Endothelial cell of umbilical vein (primary cell): ENCODE measurements at regions not wholly inside any gene's neighbourhood (a gene's known extent, or its start where the extent isn't known, plus 50 kb on each side); places are given as distances from the start of the nearest gene placed in this dataset.

ENCODE experiments used
- BruUV-seq: library from RNA; stranded (reverse); fragments of 400-500 nt; replicated peaks from 2 replicates; lab custom pipeline; 2021; lab: Mats Ljungman, UMichigan
- CTCF ChIA-PET: fragments of 300-600, 350-600 bp; sonication (Branson Sonifier 250); formaldehyde crosslinking; loops from one replicate; lab custom pipeline; 2021; ENCODE audit warnings: antibody characterized with exemption, inconsistent platforms; lab: Charles Lee
- POLR2A ChIA-PET: fragments of 300-600, 350-600 bp; sonication (Branson Sonifier 250); formaldehyde crosslinking; loops from one replicate; lab custom pipeline; 2021; ENCODE audit warnings: antibody characterized with exemption, inconsistent platforms; lab: Charles Lee
- DNase-seq: peaks from one replicate; pipeline ENCODE4 v3.0.0-alpha.2; 2011; ENCODE audit warnings: low read depth, low spot score
- FAIRE-seq: peaks from 2 replicates; lab custom pipeline; 2011; peaks lifted over from hg19 to GRCh38; lab: Jason Lieb, UNC
- H2AFZ ChIP-seq: 2 replicates; pipeline ENCODE4 v1.6.0; 2012; ENCODE audit warnings: low read depth, low read length, control low read depth, inconsistent platforms
- H3K27ac ChIP-seq: 2 replicates; pipeline ENCODE4 v1.5.1; 2011; ENCODE audit warnings: low read depth, mild to moderate bottlenecking, control low read depth, low read length, moderate library complexity; ENCODE audit not compliant: insufficient read depth
- H3K27me3 ChIP-seq, 2 experiments: 2 replicates each; pipeline versions ENCODE4 v1.6.0 to v1.6.1; 2011; ENCODE audit warnings: low read length in 2 of 2, mixed read lengths in 1 of 2; ENCODE audit not compliant: control insufficient read depth in 2 of 2, insufficient read depth in 2 of 2
- H3K36me3 ChIP-seq, 2 experiments: 2 replicates in 1 of 2; 3 replicates in 1 of 2; pipeline ENCODE4 v1.5.1; 2011; ENCODE audit warnings: low read length in 2 of 2, mild to moderate bottlenecking in 1 of 2, moderate library complexity in 1 of 2; ENCODE audit not compliant: control insufficient read depth in 2 of 2, insufficient read depth in 2 of 2; ENCODE audit errors: extremely low read depth in 1 of 2
- H3K4me1 ChIP-seq: 3 replicates; pipeline ENCODE4 v1.5.1; 2011; ENCODE audit warnings: mild to moderate bottlenecking, low read length; ENCODE audit not compliant: control insufficient read depth, insufficient read depth; ENCODE audit errors: extremely low read depth
- H3K4me2 ChIP-seq: 2 replicates; pipeline ENCODE4 v1.6.1; 2011; ENCODE audit warnings: low read length, control low read depth, mixed read lengths; ENCODE audit not compliant: insufficient read depth
- H3K4me3 ChIP-seq, 3 experiments: fragments of 200-600 bp in 1 of 3; sonication (generic), shearing (Covaris generic) in 1 of 3; replicated peaks in 1 of 3; 2 replicates each; pipeline ENCODE4 v1.5.1; 2011 to 2016; ENCODE audit warnings: control low read depth in 3 of 3, low read length in 3 of 3, mild to moderate bottlenecking in 2 of 3, inconsistent platforms in 1 of 3, low read depth in 1 of 3, moderate library complexity in 1 of 3; ENCODE audit not compliant: insufficient read depth in 1 of 3
- H3K79me2 ChIP-seq: 2 replicates; pipeline ENCODE4 v1.6.0; 2012; ENCODE audit warnings: low read length, inconsistent platforms; ENCODE audit not compliant: control insufficient read depth, insufficient read depth
- H3K9ac ChIP-seq: replicated peaks from 2 replicates; pipeline ENCODE3; 2011; ENCODE audit warnings: low read length, control low read depth; ENCODE audit not compliant: insufficient read depth; ENCODE audit errors: extremely low read depth
- H3K9me1 ChIP-seq: replicated peaks from 3 replicates; pipeline ENCODE4 v1.6.0; 2011; ENCODE audit warnings: mild to moderate bottlenecking, low read length; ENCODE audit not compliant: control insufficient read depth, insufficient read depth; ENCODE audit errors: extremely low read depth
- H3K9me3 ChIP-seq: replicated peaks from 2 replicates; pipeline ENCODE4 v1.5.1; 2012; ENCODE audit warnings: low read length, inconsistent platforms; ENCODE audit not compliant: control insufficient read depth, insufficient read depth
- H4K20me1 ChIP-seq: replicated peaks from 2 replicates; pipeline ENCODE3; 2011; ENCODE audit warnings: mild to moderate bottlenecking, low read length; ENCODE audit not compliant: control insufficient read depth, insufficient read depth; ENCODE audit errors: extremely low read depth
- EZH2 ChIP-seq: IDR thresholded peaks from 2 replicates; pipeline ENCODE4 v1.6.1; 2012; ENCODE audit warnings: borderline replicate concordance, low read depth, mild to moderate bottlenecking, moderate library complexity, low read length, inconsistent platforms; ENCODE audit not compliant: severe bottlenecking
- FOS ChIP-seq: IDR thresholded peaks from 2 replicates; pipeline ENCODE4 v1.6.1; 2011; ENCODE audit warnings: mild to moderate bottlenecking, low read length, moderate library complexity, borderline replicate concordance; ENCODE audit not compliant: insufficient read depth
- GATA2 ChIP-seq: IDR thresholded peaks from 2 replicates; pipeline ENCODE4 v1.7.0; 2011; ENCODE audit warnings: low read depth, mild to moderate bottlenecking, moderate library complexity, mixed read lengths, low read length; ENCODE audit not compliant: insufficient read length, insufficient read depth
- JUN ChIP-seq: IDR thresholded peaks from 2 replicates; pipeline ENCODE4 v1.6.1; 2011; ENCODE audit warnings: borderline replicate concordance, low read depth; ENCODE audit not compliant: insufficient read length, insufficient read depth
- MAX ChIP-seq: IDR thresholded peaks from 2 replicates; pipeline ENCODE4 v1.6.1; 2011; ENCODE audit not compliant: insufficient read depth, insufficient read length
- MYC ChIP-seq: IDR thresholded peaks from one replicate; pipeline ENCODE4 v1.6.1; 2011; ENCODE audit warnings: mild to moderate bottlenecking, low read depth, low read length
- POLR2A ChIP-seq: IDR thresholded peaks from 2 replicates; pipeline ENCODE4 v1.6.1; 2012; ENCODE audit warnings: low read depth, mild to moderate bottlenecking, control low read depth, low read length
- POLR2AphosphoS5 ChIP-seq: IDR thresholded peaks from 2 replicates; pipeline ENCODE4 v1.6.1; 2012; ENCODE audit warnings: low read depth, mild to moderate bottlenecking, control low read depth, low read length, moderate library complexity; ENCODE audit not compliant: insufficient read depth
- dilution Hi-C: fragments of 300-500 bp; cut with MboI; formaldehyde crosslinking; loops from one replicate; pipeline ENCODE4 v1.15.0; 2019; ENCODE audit warnings: low sequenced_read_pairs; ENCODE audit not compliant: extremely low pct_ligation_motif_present
- intact Hi-C: fragments of 100-400 bp; cut with micrococcal nuclease; formaldehyde crosslinking; loops from one replicate; pipeline ENCODE4 v1.10.0; 2022
- TF ChIP-seq, protein P1 (sequence below), 2 donors: IDR thresholded peaks; 1 replicate in 1 of 2; 2 replicates in 1 of 2; pipeline ENCODE4 v1.5.1; 2011; ENCODE audit warnings: low read length in 2 of 2, mild to moderate bottlenecking in 2 of 2, moderate library complexity in 2 of 2, control low read depth in 1 of 2, inconsistent platforms in 1 of 2, low read depth in 1 of 2; ENCODE audit not compliant: insufficient read depth in 1 of 2; ENCODE audit errors: extremely low read depth in 1 of 2

DNA sequence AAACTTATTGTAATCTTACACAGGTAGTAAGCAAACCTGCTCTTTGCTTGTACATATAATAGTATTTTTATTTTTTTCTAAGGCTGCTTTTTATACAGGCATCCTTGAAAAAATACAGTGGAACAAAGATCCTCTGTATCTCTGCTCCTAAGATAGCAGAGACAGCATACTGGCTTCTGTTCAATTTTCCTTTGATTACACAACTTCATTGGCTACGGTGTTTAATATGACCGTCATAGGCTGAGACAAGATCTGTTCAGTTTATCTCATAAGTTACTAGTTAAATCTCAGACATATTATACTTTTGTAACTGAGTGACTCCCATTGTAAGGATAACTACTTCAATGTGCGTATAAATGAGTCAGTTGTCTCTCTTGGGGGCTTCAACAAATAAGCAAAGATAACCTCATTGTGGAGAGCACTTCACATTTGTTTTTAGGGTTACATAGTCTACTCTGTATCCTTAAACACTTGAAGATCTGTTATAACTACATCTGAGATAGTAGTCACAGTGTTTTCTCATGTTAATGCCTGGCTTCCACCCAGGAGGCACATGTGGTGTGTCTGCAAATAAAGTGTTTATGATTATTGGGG, 166.1 kb downstream of the KDM5D start:
- ChIA-PET CTCF (no interaction called here), POLR2A (no interaction called here)
- dilution Hi-C loops (no loop called here), intact Hi-C loops (no loop called here)
- TF ChIP-seq MYC (no peak), MAX (no peak), EZH2 (no peak), FOS (no peak), POLR2A (no peak), JUN (no peak), GATA2 (no peak), POLR2AphosphoS5 (no peak)
- TF ChIP-seq, protein P1, sequence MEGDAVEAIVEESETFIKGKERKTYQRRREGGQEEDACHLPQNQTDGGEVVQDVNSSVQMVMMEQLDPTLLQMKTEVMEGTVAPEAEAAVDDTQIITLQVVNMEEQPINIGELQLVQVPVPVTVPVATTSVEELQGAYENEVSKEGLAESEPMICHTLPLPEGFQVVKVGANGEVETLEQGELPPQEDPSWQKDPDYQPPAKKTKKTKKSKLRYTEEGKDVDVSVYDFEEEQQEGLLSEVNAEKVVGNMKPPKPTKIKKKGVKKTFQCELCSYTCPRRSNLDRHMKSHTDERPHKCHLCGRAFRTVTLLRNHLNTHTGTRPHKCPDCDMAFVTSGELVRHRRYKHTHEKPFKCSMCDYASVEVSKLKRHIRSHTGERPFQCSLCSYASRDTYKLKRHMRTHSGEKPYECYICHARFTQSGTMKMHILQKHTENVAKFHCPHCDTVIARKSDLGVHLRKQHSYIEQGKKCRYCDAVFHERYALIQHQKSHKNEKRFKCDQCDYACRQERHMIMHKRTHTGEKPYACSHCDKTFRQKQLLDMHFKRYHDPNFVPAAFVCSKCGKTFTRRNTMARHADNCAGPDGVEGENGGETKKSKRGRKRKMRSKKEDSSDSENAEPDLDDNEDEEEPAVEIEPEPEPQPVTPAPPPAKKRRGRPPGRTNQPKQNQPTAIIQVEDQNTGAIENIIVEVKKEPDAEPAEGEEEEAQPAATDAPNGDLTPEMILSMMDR (IDR thresholded peaks at IDR 0.05; ENCODE audit: extremely low read depth in 1 of 2, insufficient read depth in 1 of 2, low read depth in 1 of 2, low read length in 2 of 2): no peak
- no TSS peak for BruUV-seq
- Histone ChIP-seq H3K4me2 (no peak overlapping the region), H2AFZ (no peak overlapping the region), H3K36me3 (no peaks in the 10 kb centered on the region), H3K27ac (no peak overlapping the region), H4K20me1 (no peaks in the 10 kb centered on the region), H3K9ac (no peak overlapping the region), H3K9me3 (no peaks in the 10 kb centered on the region), H3K4me1 (peaks cover 7% of the 10 kb centered on the region), H3K9me1 (no peaks in the 10 kb centered on the region), H3K79me2 (peaks cover 33% of the 10 kb centered on the region), H3K4me3 (no peak overlapping the region), H3K27me3 (no peaks in the 10 kb centered on the region)
- FAIRE-seq: no peak
- no peak for DNase-seq
